ENCODE measurements at regions not wholly inside any gene's neighbourhood (a gene's known extent, or its start where the extent isn't known, plus 50 kb on each side); places are given as distances from the start of the nearest gene placed in this dataset.
"Not testable (repeated sequence)": the region's sequence is repeated elsewhere in the genome, so short reads cannot be mapped to it uniquely, and the experiment has no call there.

GRCh38 chr20:30811885-30812671 is 445.4 kb upstream of the DEFB115 start:
- peak; percentile 68 for DNase-seq (ENCODE audit: low spot score)

DNA sequence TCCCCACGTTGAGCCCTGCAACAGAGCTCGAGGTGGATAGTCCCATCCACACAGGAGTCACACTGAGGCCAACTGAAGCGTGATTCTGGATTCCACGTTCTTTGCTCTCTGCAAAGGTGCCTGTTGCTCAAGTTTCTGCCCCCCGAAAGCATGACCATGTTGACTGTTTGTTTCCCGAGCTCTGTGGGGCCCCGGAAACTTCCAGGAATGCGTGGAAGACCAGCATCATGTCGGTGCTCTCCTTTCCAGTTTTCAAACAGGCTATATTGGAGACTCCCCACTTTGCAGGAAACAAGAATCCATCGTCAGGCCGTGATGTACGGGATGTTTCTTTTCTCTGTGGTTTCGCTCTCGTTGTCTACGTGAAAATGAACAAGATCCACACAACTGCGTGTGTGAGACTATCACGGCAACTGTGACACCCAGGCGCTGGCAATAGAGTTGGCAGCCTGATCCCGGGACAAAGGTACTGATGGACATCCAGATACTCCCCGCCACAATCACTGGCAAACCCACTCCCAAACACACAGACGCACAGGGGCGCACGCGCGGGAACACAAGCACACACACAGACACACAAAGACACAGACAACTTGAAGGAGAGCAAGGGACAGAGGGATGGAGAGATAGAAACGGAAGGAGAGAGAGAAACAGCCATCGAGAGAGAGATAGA is 444.6 kb upstream of the DEFB115 start:
- no peak for DNase-seq (ENCODE audit: low spot score)

- peak; percentile 65 for DNase-seq (ENCODE audit: low spot score)
Observed at GRCh38 chr20:30813412-30814311, 443.8 kb upstream of the DEFB115 start.

GRCh38 chr20:30814312-30814639 is 443.2 kb upstream of the DEFB115 start:
- not testable (repeated sequence) for DNase-seq (ENCODE audit: low spot score)

DNA sequence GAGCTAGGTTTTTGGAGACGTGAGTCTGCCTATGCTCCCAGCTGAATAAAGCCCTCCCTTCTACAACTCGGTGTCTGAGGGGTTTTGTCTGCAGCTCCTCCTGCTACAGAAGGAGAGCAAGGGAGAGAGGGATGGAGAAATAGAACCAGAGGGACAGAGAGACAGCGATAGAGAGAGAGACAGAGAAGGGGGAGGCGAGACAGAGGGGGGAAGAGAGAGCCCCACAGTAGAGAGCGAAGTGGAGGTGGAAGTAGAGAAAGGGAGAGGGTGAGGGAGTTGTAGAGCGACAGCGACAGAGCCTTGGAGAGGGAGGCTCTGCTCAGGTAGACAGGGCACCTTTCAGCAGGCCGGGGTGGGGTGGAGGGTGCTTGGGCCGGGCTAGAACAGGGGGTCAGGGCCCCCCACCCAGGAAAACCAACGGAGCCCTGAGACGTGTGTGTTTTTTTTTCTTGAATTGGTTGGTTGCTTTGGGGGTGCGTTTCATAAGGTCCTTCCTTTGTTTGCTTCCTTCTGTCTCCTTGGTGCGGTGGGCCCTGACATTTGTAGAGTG is 442.4 kb upstream of the DEFB115 start:
- DNase-seq (ENCODE audit: low spot score), result not testable (repeated sequence)

DNA sequence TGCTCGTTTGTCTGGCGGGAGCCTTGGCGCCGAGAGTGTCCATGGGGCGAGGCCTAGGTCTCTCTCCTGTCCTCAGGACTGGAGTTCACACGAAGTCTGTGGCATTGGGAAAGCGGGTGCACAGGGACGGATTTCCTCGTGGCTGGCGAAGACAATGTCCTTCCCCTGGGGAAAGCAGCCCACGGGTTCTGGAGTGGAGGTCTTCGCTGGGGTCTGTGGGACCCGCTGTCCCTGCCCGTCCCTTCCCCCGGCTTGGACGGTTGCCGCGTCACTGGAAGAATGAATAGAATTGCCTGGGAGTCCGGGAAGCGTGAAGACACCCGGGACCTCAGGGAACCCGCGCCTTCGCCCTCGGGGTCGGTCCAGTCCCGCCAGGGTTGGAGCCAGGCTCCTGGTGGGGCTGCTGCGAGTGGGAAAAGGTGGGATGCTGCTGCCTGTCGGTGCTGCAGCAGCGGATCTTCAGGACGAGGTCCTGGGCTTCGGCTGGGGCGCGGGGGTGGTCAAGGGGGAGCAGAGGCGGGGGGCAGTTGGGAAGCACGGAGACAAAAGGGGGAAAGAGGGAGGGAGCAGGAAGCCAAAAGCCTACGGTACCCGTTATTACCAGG is 441.8 kb upstream of the DEFB115 start:
- DNase-seq (ENCODE audit: low spot score), result no peak

DNA sequence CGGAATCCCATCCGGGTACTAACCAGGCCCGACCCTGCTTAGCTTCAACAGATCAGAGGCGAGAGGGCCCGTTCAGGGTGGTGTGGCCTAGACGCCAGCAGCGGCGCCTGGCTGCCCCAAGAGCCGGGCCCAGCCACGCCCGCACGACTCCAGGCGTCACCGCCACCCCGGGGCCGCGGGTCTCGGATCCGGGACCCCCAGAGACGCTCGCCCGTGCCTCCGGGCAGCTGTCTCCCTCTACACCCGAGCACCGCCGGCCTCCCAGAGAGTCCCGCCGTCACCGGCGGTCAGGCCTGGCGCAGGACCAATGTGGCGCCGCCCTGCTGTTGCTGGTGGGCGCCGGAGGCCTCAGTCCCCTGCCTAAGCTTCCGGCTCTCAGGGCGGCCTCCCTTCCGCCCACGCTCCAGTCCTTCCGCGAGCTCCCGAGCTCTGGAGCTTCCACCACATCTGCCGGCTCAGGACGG is 441.2 kb upstream of the DEFB115 start:
- DNase-seq (ENCODE audit: low spot score), result no peak

GRCh38 chr20:30821615-30822014 is 435.8 kb upstream of the DEFB115 start:
- DNase-seq (ENCODE audit: low spot score), result not testable (repeated sequence)

DNA sequence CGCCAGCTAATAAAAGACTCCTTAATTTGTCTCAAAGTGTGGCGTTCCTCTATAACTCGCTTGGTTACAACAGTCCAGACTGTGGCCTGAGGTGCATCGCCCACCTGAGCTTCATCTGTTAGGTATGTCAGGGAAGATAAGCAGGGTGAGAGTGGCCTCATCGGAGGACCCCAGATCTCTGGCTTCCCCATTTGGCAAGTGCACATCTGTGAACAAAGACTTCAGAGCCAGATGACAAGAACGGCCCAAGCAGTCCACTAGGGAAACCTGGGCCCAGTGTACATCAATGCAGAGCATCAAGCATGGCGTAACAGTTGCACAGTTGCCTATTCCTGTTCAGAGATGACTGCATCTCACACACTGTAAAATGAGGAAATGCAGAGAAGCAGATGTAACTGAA is 432.8 kb upstream of the DEFB115 start:
- DNase-seq (ENCODE audit: low spot score), result not testable (repeated sequence)

DNA sequence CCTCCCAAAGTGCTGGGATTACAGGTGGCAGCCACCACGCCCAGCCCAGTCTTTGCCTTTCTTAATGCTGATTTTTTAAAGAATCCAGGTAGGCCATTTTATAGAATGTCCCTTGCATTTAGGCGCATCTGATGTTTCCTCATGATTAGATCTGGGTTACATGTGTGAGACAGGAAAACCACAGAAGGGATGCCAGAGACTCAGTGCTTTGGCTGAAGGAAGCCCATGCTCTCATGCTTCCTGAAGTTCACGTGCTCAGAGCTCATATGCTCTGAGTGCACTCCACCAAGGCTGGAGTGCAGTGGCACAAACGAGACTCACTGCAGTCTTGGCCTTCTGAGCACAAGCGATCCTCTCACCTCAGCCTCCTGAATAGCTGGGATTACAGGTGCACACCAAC is 411.5 kb upstream of the DEFB115 start:
- DNase-seq (ENCODE audit: low spot score), result not testable (repeated sequence)

DNA sequence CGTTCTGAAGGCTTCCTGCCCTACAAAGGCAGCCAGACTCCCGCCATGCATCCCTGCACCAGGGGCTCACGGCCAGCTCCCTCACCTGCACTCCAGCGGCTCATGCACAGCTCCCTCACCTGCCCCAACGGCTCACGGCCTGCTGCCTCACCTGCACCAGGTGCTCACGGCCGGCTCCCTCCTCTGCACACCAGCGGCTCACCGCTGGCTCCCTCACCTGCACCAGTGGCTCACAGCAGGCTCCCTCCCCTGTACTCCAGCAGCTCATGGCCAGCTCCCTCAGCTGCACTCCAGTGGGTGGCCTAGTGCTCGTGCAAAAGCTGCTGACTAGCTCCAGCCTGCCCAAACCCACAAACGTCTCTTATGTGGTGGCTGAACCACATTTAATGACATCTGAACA is 389.2 kb upstream of the DEFB115 start:
- DNase-seq (ENCODE audit: low spot score), result not testable (repeated sequence)

- not testable (repeated sequence) for DNase-seq (ENCODE audit: low spot score)
Observed at GRCh38 chr20:30871127-30871526, 386.3 kb upstream of the DEFB115 start.

GRCh38 chr20:30872252-30872651 is 385.2 kb upstream of the DEFB115 start:
- DNase-seq (ENCODE audit: low spot score), result not testable (repeated sequence)

DNA sequence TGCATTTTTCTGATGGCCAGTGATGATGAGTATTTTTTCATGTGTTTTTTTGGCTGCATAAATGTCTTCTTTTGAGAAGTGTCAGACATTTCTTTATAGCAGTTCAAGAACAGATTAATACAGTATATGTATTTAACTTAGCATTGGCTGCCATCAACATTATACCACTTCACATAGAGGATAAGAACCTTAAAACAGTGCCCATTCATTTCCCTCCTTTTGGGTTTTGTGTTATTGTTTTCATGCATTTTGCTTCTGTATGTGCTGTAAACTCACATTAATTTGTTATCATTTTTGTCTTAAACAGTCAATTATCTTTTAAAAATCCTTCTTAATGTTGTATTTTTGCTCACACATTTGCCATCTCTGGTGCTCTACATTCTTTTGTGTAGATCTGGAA is 381.6 kb upstream of the DEFB115 start:
- DNase-seq (ENCODE audit: low spot score), result not testable (repeated sequence)

DNA sequence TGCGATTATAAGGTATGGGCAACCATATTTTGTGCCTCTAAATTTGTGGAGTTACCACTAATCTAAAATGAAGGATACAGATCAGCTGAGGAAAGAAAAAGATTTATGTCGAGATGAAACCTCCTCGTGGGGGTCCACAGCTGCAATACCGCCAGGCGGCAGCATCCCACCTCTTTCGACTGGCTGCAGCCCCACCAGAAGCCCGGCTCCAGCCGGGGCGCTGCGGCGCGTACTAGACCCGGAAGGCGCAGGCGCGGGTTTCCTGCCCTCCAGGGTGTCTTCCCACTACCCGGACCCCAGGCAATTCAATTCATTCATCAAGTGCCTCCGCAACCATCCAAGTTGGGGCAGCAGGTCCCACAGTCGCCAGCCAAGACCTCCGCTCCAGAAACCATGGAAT is 366.1 kb upstream of the DEFB115 start:
- not testable (repeated sequence) for DNase-seq (ENCODE audit: low spot score)

GRCh38 chr20:30892541-30893345 is 364.7 kb upstream of the DEFB115 start:
- DNase-seq (ENCODE audit: low spot score), result no peak

DNA sequence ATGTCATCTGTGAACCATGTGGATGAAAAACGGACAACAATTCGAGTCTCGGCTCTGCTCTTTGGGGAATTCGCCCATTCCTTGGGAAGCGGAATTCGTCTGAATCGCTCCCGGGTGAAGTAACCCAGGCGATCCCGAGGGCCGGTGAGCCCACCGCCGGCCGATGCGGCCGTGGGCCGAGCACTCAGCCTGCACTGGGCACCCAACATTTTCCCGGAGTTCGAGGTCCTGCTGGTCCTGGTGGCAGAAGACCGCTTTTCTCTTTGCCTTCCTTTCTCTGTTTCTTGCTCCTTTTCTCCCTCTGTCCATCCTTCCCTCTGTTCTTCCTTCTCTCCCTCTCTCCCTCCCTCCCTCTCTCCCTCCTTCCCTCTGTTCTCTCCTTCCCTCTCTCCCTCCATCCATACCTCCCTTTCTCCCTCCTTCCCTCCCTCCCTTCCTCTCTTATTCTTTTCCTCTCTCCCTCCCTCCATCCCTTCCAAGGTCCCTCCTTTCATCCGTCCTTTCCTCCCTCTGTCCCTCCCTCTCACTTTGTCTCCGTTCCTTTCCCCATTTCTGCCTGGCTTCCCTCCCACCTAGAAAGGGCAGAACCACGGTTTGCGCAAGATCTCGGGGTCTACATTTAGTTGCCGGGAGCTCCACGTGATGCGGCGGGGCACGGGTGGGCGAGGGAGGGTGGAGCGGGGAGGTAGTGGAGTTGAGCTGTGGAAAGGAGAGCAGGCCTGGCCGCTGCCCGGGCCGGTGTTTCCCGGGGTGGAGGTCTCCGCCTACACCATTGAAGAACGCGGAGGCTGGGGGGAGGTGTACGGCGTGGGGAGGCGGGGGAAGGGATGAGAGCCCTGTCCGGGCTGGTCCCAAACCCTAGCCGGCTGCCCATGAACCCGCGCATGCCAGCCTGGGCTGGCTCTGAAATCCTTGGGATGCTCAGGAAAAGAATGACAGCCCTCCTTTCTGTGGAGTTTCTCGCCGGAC is 363.8 kb upstream of the DEFB115 start:
- not testable (repeated sequence) for DNase-seq (ENCODE audit: low spot score)

DNA sequence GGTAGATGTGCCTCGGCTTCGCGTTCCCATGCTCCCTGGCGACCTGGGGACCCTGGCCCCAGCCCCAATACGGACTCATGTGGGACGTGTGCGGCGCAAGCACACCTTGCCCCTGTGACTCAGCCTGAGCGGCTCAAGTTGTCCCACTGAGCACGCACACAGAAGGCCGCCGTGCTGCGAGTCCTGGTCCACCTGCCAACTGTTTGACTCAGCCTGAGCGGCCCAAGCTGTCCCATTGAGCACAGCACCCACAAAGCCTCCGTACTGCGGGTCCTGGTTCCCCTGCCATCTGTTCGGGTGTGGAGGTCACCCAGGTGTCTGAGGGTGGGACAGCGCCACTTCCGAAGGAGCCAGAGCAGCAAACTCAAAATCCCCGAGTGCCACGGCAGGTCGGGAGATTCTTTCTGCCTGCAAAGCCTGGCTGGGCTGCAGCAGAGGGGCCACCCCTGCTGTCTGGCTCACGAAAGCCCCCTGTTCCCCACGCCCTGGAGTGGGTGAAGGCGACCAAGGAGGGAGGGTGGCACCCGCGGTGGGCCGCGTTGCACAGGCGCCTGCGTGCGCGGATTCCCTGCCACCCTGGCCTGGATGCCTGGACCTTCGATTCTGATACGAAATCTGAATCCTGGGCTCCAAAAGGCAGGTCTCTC is 362.6 kb upstream of the DEFB115 start:
- not testable (repeated sequence) for DNase-seq (ENCODE audit: low spot score)

GRCh38 chr20:30895354-30895711 is 362.1 kb upstream of the DEFB115 start:
- DNase-seq (ENCODE audit: low spot score), result not testable (repeated sequence)

Measured in ureter (tissue), 1 donor.